ENCODE measurements at regions not wholly inside any gene's neighbourhood (a gene's known extent, or its start where the extent isn't known, plus 50 kb on each side); places are given as distances from the start of the nearest gene placed in this dataset.

DNA sequence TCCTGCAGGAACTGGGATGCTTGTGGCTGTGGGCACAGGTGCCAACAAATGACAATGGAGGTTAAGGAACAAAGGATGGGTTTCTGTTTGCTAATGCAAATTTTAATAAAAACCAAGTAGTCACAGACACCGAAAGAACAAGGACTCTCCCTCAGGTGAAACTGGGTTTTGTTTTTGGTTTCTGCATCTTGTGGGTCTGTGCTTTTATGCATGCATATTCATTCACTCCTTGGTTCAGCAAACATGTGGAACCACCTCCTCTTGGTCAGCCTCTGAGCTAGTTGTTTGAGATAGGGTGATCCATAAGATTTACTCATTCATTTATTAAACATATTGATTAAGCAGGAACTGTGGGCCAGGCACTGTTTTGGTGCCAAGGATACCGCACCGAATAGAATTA, 381.9 kb downstream of the CDK5RAP2 start:
- Histone ChIP-seq H3K27ac (ENCODE audit: low read depth in 1 of 2, low read length in 2 of 2) (no peak overlapping the region), H3K27me3 (ENCODE audit: control insufficient read depth in 4 of 4, insufficient read depth in 4 of 4, low read length in 3 of 4) (no peaks in the 10 kb centered on the region), H3K36me3 (ENCODE audit: control insufficient read depth in 4 of 4, insufficient read depth in 3 of 4, low read depth in 1 of 4, low read length in 3 of 4) (no peaks in the 10 kb centered on the region), H3K9ac (ENCODE audit: low read depth in 1 of 2, low read length in 2 of 2) (no peak overlapping the region), H3K4me3 (ENCODE audit: low read depth in 1 of 3, low read length in 3 of 3) (no peak overlapping the region), H3K9me3 (ENCODE audit: control insufficient read depth in 4 of 4, low read length in 3 of 4) (no peaks in the 10 kb centered on the region), H3K4me1 (ENCODE audit: control insufficient read depth in 4 of 4, insufficient read depth in 4 of 4, low read length in 3 of 4) (no peaks in the 10 kb centered on the region)
- no peak for DNase-seq (ENCODE audit: low spot score)
- WGBS, result 76% methylated on average over 3 of the region's 3 CpGs
- TF ChIP-seq RXRA (IDR thresholded peaks at IDR 0.05) (no peak), SP1 (IDR thresholded peaks at IDR 0.05) (no peak), ATF3 (IDR thresholded peaks at IDR 0.05) (no peak), JUND (IDR thresholded peaks at IDR 0.05) (no peak), HNF4G (IDR thresholded peaks at IDR 0.05) (no peak), NR2F2 (IDR thresholded peaks at IDR 0.05) (no peak), FOXA1 (IDR thresholded peaks at IDR 0.05) (no peak), MAX (IDR thresholded peaks at IDR 0.05) (no peak), FOXA2 (IDR thresholded peaks at IDR 0.05) (no peak)
- TF ChIP-seq, protein P1, sequence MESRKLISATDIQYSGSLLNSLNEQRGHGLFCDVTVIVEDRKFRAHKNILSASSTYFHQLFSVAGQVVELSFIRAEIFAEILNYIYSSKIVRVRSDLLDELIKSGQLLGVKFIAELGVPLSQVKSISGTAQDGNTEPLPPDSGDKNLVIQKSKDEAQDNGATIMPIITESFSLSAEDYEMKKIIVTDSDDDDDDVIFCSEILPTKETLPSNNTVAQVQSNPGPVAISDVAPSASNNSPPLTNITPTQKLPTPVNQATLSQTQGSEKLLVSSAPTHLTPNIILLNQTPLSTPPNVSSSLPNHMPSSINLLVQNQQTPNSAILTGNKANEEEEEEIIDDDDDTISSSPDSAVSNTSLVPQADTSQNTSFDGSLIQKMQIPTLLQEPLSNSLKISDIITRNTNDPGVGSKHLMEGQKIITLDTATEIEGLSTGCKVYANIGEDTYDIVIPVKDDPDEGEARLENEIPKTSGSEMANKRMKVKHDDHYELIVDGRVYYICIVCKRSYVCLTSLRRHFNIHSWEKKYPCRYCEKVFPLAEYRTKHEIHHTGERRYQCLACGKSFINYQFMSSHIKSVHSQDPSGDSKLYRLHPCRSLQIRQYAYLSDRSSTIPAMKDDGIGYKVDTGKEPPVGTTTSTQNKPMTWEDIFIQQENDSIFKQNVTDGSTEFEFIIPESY (IDR thresholded peaks at IDR 0.05), result no peak

DNA sequence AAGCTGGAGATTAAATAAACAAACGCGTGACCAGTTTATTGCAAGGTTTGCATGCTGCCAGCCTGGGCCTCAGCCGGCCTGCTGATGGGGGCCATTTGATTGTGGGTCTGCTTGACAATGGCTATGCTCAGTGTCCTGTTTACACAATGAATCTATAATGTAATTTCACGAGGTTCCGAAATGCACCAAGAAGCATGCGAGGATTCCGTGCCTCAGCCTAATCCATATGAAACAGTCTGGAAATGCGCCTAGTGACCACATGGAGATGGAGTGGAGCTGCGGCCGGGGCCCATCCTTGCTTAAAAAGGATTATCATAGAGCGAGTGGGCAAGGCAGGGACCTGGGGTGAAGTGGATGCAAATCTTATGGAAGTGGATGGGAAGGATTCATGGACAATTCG, 382.4 kb downstream of the CDK5RAP2 start:
- Histone ChIP-seq H3K4me3 (ENCODE audit: low read depth in 1 of 3, low read length in 3 of 3) (no peak overlapping the region), H3K27me3 (ENCODE audit: control insufficient read depth in 4 of 4, insufficient read depth in 4 of 4, low read length in 3 of 4) (no peaks in the 10 kb centered on the region), H3K36me3 (ENCODE audit: control insufficient read depth in 4 of 4, insufficient read depth in 3 of 4, low read depth in 1 of 4, low read length in 3 of 4) (no peaks in the 10 kb centered on the region), H3K27ac (ENCODE audit: low read depth in 1 of 2, low read length in 2 of 2) (no peak overlapping the region), H3K4me1 (ENCODE audit: control insufficient read depth in 4 of 4, insufficient read depth in 4 of 4, low read length in 3 of 4) (no peaks in the 10 kb centered on the region), H3K9me3 (ENCODE audit: control insufficient read depth in 4 of 4, low read length in 3 of 4) (no peaks in the 10 kb centered on the region), H3K9ac (ENCODE audit: low read depth in 1 of 2, low read length in 2 of 2) (no peak overlapping the region)
- DNase-seq (ENCODE audit: low spot score), result no peak
- TF ChIP-seq ATF3 (IDR thresholded peaks at IDR 0.05), result no peak
- 70% methylated on average over 12 of the region's 12 CpGs for WGBS

DNA sequence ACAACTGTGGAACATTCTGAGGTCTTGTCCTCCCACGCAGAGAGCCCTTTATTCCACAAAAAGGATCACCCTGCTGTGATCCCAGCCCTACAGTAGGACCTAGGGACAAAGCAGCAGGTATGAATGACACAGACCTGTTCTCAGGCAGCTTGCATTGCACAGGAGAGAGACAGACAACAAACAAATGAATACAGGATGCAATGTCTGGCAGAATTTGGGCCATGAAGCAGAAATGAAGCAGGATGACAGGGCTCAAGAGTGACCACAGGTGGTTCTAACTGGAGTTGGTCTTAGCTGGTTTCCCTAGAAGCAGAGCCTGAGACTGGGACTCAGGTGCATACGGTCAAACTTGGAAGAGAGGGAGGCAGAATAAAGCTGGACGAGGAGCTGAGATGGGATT, 388.8 kb downstream of the CDK5RAP2 start:
- Histone ChIP-seq H3K9me3 (ENCODE audit: control insufficient read depth in 4 of 4, low read length in 3 of 4) (no peaks in the 10 kb centered on the region), H3K27ac (ENCODE audit: low read depth in 1 of 2, low read length in 2 of 2) (no peak overlapping the region), H3K9ac (ENCODE audit: low read depth in 1 of 2, low read length in 2 of 2) (no peak overlapping the region), H3K36me3 (ENCODE audit: control insufficient read depth in 4 of 4, insufficient read depth in 3 of 4, low read depth in 1 of 4, low read length in 3 of 4) (no peaks in the 10 kb centered on the region), H3K4me1 (ENCODE audit: control insufficient read depth in 4 of 4, insufficient read depth in 4 of 4, low read length in 3 of 4) (no peaks in the 10 kb centered on the region), H3K27me3 (ENCODE audit: control insufficient read depth in 4 of 4, insufficient read depth in 4 of 4, low read length in 3 of 4) (peaks cover 0 to 2% (median 0%) of the 10 kb centered on the region in 4 donors), H3K4me3 (ENCODE audit: low read depth in 1 of 3, low read length in 3 of 3) (no peak overlapping the region)
- TF ChIP-seq, protein P2, sequence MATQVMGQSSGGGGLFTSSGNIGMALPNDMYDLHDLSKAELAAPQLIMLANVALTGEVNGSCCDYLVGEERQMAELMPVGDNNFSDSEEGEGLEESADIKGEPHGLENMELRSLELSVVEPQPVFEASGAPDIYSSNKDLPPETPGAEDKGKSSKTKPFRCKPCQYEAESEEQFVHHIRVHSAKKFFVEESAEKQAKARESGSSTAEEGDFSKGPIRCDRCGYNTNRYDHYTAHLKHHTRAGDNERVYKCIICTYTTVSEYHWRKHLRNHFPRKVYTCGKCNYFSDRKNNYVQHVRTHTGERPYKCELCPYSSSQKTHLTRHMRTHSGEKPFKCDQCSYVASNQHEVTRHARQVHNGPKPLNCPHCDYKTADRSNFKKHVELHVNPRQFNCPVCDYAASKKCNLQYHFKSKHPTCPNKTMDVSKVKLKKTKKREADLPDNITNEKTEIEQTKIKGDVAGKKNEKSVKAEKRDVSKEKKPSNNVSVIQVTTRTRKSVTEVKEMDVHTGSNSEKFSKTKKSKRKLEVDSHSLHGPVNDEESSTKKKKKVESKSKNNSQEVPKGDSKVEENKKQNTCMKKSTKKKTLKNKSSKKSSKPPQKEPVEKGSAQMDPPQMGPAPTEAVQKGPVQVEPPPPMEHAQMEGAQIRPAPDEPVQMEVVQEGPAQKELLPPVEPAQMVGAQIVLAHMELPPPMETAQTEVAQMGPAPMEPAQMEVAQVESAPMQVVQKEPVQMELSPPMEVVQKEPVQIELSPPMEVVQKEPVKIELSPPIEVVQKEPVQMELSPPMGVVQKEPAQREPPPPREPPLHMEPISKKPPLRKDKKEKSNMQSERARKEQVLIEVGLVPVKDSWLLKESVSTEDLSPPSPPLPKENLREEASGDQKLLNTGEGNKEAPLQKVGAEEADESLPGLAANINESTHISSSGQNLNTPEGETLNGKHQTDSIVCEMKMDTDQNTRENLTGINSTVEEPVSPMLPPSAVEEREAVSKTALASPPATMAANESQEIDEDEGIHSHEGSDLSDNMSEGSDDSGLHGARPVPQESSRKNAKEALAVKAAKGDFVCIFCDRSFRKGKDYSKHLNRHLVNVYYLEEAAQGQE (IDR thresholded peaks at IDR 0.05), result no peak
- TF ChIP-seq EGR1 (IDR thresholded peaks at IDR 0.05; ENCODE audit: low read depth in 2 of 2), result no peak
- DNase-seq (ENCODE audit: low spot score), result no peak
- WGBS, result 67% methylated on average over 3 of the region's 3 CpGs

Measured in liver (tissue), 7 donors.